HG02798 (cell line): ENCODE measurements at regions not wholly inside any gene's neighbourhood (a gene's known extent, or its start where the extent isn't known, plus 50 kb on each side); places are given as distances from the start of the nearest gene placed in this dataset.

Experiments
- ATAC-seq: cut with Tn5 transposase; IDR thresholded peaks from one replicate; pipeline ENCODE4 v1.9.1; 2021; ENCODE audit warnings: mild to moderate bottlenecking; ENCODE audit not compliant: unreplicated experiment, poor library complexity

DNA sequence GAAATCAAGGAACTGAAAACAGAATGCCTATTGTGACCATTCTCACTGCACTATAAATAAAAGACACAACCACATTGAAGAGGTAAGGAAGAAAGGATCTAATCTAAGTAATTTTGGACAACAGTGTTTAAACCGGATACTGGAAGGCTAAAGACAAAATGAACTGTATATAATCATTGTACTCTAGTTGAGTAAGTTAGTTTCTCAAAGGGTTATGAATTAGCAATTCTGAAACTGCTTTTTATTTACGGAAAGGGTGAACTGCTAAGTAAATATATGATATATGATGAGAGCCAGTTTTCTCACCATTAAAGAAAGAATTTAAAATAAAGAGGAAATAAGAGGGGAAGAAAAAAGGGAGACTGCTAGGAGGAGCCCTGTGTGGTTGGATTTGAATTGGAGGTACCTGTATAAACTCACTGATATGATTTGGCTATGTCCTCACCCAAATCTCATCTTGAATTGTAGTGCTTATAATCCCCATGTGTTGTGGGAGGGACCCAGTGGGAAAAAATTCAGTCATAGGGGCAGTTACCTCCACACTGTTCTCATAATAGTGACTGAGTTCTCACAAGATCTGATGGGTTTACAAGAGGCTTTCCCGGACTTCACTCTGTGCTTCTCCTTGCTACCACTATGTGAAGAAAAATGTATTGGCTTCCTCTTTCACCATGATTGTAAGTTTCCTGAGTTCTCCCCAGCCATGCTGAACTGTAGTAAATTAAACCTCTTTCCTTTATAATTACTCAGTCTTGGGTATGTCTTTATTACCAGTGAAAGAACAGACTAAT is 607.7 kb downstream of the PYDC2 start:
- ATAC-seq: peak; percentile 75

DNA sequence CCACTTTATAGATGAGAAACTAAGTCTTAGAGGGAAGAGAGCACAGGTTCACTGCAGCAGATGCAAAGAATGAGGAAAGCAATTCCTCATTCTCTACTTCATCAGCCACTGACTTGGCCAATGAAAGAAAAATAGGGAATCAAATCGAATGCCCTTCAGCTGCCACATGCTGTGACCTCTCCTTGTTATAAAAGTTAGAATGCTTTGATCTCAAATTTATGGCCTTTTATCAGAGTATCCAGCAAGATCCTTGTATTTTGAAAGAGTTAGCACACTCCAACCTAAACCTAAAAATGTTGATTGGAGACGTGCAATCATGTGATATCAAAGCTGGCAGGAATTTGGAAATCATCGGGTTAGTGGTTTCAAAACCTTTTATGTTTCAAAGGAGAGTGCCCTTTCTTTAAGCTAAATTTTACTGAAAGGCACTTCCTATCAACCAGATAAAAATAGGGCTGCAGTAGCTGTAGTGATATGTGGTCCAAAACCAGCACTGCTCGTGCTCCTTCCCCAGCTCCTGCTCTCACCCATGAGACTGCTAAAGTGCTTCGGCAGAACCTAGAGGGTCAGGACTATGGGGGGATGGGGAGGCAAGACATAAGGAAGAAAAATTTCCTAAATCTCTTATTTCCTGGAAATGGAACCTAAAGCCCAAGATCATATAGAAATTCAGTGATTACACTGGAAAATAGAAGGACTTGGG is 617.0 kb downstream of the PYDC2 start:
- ATAC-seq: no peak

DNA sequence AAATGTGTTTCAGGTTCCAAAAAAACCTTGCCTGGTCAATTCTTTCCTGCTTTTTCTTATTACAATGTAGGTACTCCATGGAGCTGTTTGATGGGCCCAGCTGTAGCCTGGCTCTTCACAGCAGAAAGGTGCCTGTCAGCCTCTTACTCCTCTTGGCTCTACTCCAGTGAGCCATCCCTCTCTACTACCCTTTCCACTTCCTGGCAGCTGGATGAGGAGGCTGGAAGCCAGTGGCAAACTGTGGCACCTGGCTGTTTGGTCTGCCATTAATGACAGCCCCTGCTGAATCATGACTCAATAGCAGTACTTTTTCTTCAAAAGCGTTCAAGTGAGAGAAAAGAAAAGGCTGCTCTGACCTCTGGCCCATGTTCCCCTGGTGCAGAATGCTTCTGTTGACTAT is 618.1 kb downstream of the PYDC2 start:
- no peak for ATAC-seq

DNA sequence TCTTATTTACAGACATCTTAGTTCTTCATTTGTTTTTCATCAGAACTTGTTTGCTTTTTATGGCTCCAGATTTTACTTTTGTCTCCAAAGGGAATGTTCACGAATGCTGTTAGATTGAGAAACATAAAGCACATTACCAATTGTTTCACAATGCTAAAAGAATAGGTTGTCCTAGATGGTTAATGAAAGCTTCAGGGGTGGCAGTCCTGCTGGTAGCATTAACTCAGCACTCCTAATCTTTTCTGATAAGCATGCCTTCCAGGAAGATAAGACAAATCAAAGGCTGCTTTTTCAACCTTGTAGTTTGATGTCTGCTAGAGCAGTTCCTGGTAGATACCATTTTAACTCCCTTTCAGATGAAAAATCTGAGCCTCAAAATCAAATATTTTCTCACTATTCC is 619.4 kb downstream of the PYDC2 start:
- ATAC-seq: no peak

DNA sequence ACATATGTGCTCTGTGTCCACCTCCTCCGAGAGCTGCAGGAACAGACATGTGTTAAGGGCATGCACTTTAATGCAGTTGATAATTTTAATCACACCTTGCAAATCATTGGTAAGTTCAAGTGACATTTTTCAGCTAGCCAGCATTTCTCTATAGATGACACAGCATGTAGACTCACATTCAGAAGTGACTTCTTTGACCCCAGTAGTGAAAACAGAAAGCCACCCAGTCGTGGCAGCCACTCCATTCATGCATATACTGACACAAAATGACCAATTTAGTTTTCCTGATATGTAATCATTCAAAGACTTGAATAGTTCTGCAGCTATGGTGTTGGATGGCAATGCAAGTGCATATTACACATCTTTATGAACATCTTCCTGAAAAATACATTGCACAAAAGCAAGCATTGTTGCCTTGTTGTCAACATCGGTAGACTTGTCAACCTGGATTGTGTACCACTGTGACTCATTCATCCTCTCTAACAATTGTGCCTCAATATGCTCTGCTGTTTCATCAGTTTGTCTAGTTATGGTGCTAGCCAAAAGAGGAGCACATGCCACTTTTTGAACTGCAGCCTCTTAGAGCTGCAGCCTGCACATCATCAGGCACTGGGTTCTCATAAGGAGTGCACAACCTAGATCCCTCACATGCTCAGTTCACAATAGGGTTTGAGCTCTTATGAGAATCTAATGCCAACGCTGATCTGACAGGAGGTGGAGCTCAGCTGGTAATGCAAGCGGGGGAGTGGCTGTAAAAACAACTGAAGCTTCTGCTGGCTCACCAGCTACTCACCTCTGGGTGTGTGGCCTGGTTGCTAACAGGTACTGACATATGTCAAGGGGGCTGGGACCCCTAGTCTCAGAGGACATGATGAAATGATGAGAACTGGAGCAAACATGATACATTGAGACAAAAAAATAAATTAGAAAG is 622.0 kb downstream of the PYDC2 start:
- peak; percentile 91 for ATAC-seq
